OCI-LY1 (cell line): ENCODE measurements at regions not wholly inside any gene's neighbourhood (a gene's known extent, or its start where the extent isn't known, plus 50 kb on each side); places are given as distances from the start of the nearest gene placed in this dataset.

Experiments
- H2AFZ ChIP-seq: fragments of 200-600 bp; sonication (generic), shearing (Covaris generic); 2 replicates; pipeline ENCODE4 v1.6.0; 2014; ENCODE audit warnings: antibody characterized with exemption, mild to moderate bottlenecking, low read length
- H3F3A ChIP-seq: fragments of 200-600 bp; sonication (generic), shearing (Covaris generic); 2 replicates; pipeline ENCODE4 v1.6.0; 2014; ENCODE audit warnings: mild to moderate bottlenecking, antibody characterized with exemption, low read length, moderate library complexity; ENCODE audit not compliant: insufficient read depth
- H3K27ac ChIP-seq: fragments of 200-600 bp; sonication (generic); 2 replicates; pipeline ENCODE4 v1.5.1; 2014; ENCODE audit warnings: low read length, mixed run types, mild to moderate bottlenecking, low read depth; ENCODE audit not compliant: poor library complexity, severe bottlenecking
- H3K27me3 ChIP-seq: fragments of 200-600 bp; sonication (generic); 2 replicates; pipeline ENCODE4 v1.6.0; 2014; ENCODE audit warnings: antibody characterized with exemption, mild to moderate bottlenecking, low read length, moderate library complexity; ENCODE audit not compliant: insufficient read depth
- H3K36me3 ChIP-seq: fragments of 200-600 bp; sonication (generic); 2 replicates; pipeline ENCODE4 v1.6.1; 2014; ENCODE audit warnings: mild to moderate bottlenecking, antibody characterized with exemption, low read length, moderate library complexity, mixed read lengths; ENCODE audit not compliant: insufficient read depth
- H3K4me1 ChIP-seq: fragments of 200-600 bp; sonication (generic); 2 replicates; pipeline ENCODE4 v1.5.1; 2014; ENCODE audit warnings: mild to moderate bottlenecking, low read length, moderate library complexity; ENCODE audit not compliant: insufficient read depth, severe bottlenecking
- H3K4me2 ChIP-seq: fragments of 200-600 bp; sonication (generic), shearing (Covaris generic); 2 replicates; pipeline ENCODE4 v1.6.1; 2014; ENCODE audit warnings: low read length
- H3K4me3 ChIP-seq: fragments of 200-600 bp; sonication (generic); 2 replicates; pipeline ENCODE4 v1.5.1; 2014; ENCODE audit warnings: low read length, low read depth, mild to moderate bottlenecking, mixed read lengths; ENCODE audit not compliant: poor library complexity, severe bottlenecking
- H3K79me2 ChIP-seq: fragments of 200-600 bp; shearing (Covaris generic); 2 replicates; pipeline ENCODE4 v1.6.1; 2016; ENCODE audit warnings: mixed run types, low read length, mixed read lengths; ENCODE audit not compliant: insufficient read depth
- H3K9ac ChIP-seq: fragments of 200-600 bp; sonication (generic), shearing (Covaris generic); 2 replicates; pipeline ENCODE4 v1.6.1; 2014; ENCODE audit warnings: mild to moderate bottlenecking, low read length, mixed read lengths
- H3K9me2 ChIP-seq: fragments of 200-600 bp; sonication (generic), shearing (Covaris generic); 2 replicates; pipeline ENCODE4 v1.6.1; 2014; ENCODE audit warnings: low read depth, mild to moderate bottlenecking, low read length, mixed read lengths
- H3K9me3 ChIP-seq: fragments of 200-600 bp; shearing (Covaris generic); 2 replicates; pipeline ENCODE4 v1.6.1; 2014; ENCODE audit warnings: low read length, mixed read lengths
- H4K20me1 ChIP-seq: fragments of 200-600 bp; sonication (generic), shearing (Covaris generic); 2 replicates; pipeline ENCODE4 v1.6.0; 2016; ENCODE audit warnings: mild to moderate bottlenecking, low read length; ENCODE audit not compliant: insufficient read depth
- CTCF ChIP-seq: fragments of 200-600 bp; sonication (generic), shearing (Covaris generic); IDR thresholded peaks from 2 replicates; pipeline ENCODE4 v1.5.1; 2017; ENCODE audit warnings: mild to moderate bottlenecking, antibody characterized with exemption, low read length, moderate library complexity, mixed read lengths
- EZH2 ChIP-seq: fragments of 200-600 bp; sonication (generic), shearing (Covaris generic); IDR thresholded peaks from 2 replicates; pipeline ENCODE4 v1.8.0; 2017; ENCODE audit warnings: borderline replicate concordance, mixed run types, mild to moderate bottlenecking, antibody characterized with exemption, low read length, moderate library complexity, mixed read lengths

- Histone ChIP-seq H3K36me3 (no peaks in the 10 kb centered on the region), H3K27me3 (no peaks in the 10 kb centered on the region), H3K4me3 (no peak overlapping the region), H3F3A (no peaks in the 10 kb centered on the region), H3K4me2 (no peak overlapping the region), H3K27ac (no peak overlapping the region), H3K9ac (no peak overlapping the region), H3K79me2 (no peaks in the 10 kb centered on the region), H3K9me3 (no peaks in the 10 kb centered on the region), H4K20me1 (no peaks in the 10 kb centered on the region), H3K9me2 (no peaks in the 10 kb centered on the region), H2AFZ (no peak overlapping the region), H3K4me1 (no peaks in the 10 kb centered on the region)
- TF ChIP-seq EZH2, result no peak
- no peak for TF ChIP-seq CTCF
These were observed 181.4 kb upstream of the CST7 start for GRCh38 chr20:24767623-24768100.

GRCh38 chr20:24768201-24768636 lies 180.8 kb upstream of the CST7 start:
- H2AFZ ChIP-seq, result no peak overlapping the region
- no peaks in the 10 kb centered on the region for H3K36me3 ChIP-seq
- no peaks in the 10 kb centered on the region for H4K20me1 ChIP-seq
- H3K4me1 ChIP-seq, result no peaks in the 10 kb centered on the region
- TF ChIP-seq EZH2 (no peak), CTCF (no peak)
- no peaks in the 10 kb centered on the region for H3K9me2 ChIP-seq
- no peak overlapping the region for H3K4me2 ChIP-seq
- no peak overlapping the region for H3K4me3 ChIP-seq
- no peaks in the 10 kb centered on the region for H3F3A ChIP-seq
- H3K9me3 ChIP-seq, result no peaks in the 10 kb centered on the region
- H3K27me3 ChIP-seq, result no peaks in the 10 kb centered on the region
- H3K9ac ChIP-seq, result no peak overlapping the region
- no peak overlapping the region for H3K27ac ChIP-seq
- H3K79me2 ChIP-seq, result no peaks in the 10 kb centered on the region

GRCh38 chr20:24768713-24769601 lies 180.1 kb upstream of the CST7 start:
- Histone ChIP-seq H3K36me3 (no peaks in the 10 kb centered on the region), H3K4me3 (no peak overlapping the region), H3K9me2 (no peaks in the 10 kb centered on the region), H3K4me2 (no peak overlapping the region), H3K27ac (no peak overlapping the region), H3K9me3 (no peaks in the 10 kb centered on the region), H4K20me1 (no peaks in the 10 kb centered on the region), H3K79me2 (no peaks in the 10 kb centered on the region), H3K27me3 (no peaks in the 10 kb centered on the region), H3K4me1 (no peaks in the 10 kb centered on the region), H3K9ac (no peak overlapping the region), H2AFZ (no peak overlapping the region), H3F3A (no peaks in the 10 kb centered on the region)
- TF ChIP-seq EZH2, result no peak
